HG03103 (cell line): ENCODE measurements at regions not wholly inside any gene's neighbourhood (a gene's known extent, or its start where the extent isn't known, plus 50 kb on each side); places are given as distances from the start of the nearest gene placed in this dataset.

Experiments
- ATAC-seq: cut with Tn5 transposase; IDR thresholded peaks from one replicate; pipeline ENCODE4 v1.9.1; 2021; ENCODE audit warnings: low read depth; ENCODE audit not compliant: unreplicated experiment

- no peak for ATAC-seq
These were observed 316.6 kb upstream of the BMP2 start for GRCh38 chr20:6450841-6451240.

GRCh38 chr20:6440443-6440799, 317.6 kb upstream of the FERMT1 start:
- ATAC-seq, result no peak

- no peak for ATAC-seq
These were observed 317.1 kb upstream of the FERMT1 start for GRCh38 chr20:6439737-6440442.

GRCh38 chr20:6434131-6434530, 311.3 kb upstream of the FERMT1 start:
- no peak for ATAC-seq

DNA sequence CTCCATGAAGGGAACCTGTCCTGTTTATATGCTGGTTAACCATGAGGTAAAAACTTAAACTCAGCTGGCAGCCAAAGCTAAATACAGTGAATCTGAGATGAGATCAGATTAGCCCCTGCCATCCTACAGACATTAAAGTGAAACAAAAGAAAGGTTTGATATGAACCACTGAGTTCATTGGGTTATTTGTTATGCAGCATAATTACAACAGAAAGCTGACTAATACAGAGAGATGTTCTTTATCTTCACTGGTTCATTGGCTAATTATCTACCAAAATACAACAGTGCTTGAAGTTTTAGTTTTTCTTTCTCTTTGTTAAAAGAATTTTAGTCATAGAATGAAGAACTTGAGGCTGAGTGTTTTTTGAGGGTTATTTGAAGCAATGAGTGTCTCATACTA, 307.6 kb upstream of the FERMT1 start:
- no peak for ATAC-seq

GRCh38 chr20:6426287-6426891, 303.6 kb upstream of the FERMT1 start:
- no peak for ATAC-seq

DNA sequence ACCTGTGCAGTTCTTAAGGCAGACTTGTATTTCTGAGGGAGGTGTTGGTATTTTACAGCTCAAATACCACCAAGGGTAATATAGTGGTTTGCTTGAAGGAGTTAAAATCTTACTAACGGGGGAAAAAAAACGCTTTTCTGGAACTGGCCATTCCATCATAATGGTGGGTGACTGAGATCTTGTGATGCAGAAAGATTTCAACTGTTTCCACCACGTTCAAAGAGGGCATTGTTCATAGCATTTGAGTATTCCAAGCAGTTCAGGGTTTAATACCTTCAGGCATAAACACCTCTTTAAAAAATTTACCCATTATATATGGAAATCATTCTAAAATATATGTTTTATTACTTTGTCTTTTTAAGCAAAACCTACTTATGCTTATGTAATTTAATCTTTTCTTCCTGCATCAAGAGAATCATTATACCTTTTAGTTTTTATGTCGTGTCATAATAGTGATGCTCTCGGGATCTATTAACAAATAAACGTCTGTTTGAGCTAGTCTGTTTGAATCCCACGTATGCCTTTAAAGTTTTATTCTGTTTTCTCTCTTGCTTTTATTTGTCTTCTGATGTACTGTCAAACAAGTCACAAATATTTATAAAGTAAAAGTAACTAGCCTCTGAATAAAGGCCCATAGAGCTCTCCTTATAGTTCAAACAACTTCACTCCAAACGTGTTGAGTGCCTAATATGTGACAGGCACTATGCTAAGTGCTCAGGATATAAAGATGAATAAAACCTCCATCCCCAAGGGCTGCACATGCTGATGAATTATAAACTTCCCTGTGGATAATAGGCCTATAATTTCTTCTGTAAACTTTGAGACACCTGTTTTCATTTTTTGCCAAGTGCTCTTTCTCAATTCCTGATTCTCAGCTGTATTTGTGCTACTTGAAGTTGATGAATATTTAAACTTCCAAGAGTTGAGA, 298.8 kb upstream of the FERMT1 start:
- ATAC-seq, result no peak

- no peak for ATAC-seq
These were observed 297.5 kb upstream of the FERMT1 start for GRCh38 chr20:6420336-6420735.

DNA sequence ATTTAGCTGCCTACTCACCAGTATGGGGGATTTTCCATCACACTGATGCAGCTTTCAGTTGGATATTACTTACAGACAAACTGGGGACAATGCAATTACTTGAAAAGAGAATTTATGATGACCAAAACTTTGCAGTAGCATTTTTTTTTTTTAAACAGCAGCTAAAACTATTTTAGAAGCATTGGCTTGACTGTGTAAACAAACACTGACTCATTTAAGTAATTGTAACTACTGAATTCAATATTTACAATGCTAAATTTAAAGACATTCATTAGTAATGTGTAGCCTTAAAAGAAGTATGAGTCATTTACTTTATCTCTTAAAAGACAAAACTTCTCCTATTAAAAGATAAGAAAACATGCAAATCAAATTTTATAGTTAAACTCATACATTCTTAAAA, 295.9 kb upstream of the FERMT1 start:
- ATAC-seq, result no peak

DNA sequence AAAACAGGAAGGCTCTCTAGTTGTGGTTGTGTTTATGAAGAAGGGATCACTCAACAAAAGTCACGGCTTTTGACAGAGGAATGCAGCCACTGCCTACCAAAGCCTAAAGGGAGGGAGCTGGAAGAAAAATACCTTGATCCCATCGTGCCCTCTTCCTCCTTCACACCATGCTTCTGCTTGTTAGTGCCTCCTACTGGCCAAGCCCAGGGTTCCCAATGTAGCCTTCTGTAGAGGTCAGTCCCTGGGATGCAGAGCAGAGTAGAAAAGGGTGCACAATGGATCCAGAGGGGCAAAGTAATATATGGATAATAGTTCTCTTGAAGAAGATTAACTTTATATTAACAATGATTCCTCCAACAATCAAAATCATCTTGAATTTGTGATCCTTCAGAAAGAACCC, 293.5 kb upstream of the FERMT1 start:
- ATAC-seq, result no peak

- no peak for ATAC-seq
These were observed 288.8 kb upstream of the FERMT1 start for GRCh38 chr20:6411651-6412050.

DNA sequence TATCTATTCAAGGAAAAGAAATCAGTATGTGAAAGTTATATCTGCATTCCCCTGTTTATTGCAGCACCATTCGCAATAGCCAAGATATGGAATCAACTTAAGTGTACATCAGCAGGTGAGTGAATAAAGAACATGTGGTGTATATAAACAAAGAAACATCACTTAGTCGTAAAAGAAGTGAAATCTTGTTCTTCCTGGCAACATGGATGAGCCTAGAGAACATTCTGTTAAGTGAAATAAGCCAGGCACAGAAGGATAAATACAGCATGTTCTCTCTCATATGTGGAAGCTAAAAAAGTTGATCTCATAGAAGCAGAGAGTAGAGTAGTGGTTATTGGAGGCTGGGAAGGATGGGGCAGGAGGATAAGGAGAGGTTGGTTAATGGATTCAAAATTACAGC, 287.9 kb upstream of the FERMT1 start:
- no peak for ATAC-seq

DNA sequence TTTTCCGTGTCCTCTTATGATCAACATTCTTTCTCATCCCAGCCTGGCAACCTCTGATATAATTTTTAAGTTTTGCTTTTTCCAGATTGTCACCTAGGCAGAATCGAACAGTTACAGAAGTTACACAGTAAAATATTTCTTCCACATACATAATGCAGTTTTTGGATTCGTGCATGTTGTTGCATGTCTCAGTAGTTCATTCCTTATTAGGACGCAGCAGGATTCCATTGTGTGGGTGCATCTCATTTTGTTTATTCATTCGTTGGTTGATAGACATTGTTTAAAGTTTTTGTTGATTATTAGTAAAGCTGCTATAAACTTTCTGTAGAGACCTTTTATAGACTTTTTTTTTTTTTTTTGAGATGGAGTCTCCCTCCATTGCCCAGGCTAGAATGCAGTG, 284.3 kb upstream of the FERMT1 start:
- no peak for ATAC-seq

DNA sequence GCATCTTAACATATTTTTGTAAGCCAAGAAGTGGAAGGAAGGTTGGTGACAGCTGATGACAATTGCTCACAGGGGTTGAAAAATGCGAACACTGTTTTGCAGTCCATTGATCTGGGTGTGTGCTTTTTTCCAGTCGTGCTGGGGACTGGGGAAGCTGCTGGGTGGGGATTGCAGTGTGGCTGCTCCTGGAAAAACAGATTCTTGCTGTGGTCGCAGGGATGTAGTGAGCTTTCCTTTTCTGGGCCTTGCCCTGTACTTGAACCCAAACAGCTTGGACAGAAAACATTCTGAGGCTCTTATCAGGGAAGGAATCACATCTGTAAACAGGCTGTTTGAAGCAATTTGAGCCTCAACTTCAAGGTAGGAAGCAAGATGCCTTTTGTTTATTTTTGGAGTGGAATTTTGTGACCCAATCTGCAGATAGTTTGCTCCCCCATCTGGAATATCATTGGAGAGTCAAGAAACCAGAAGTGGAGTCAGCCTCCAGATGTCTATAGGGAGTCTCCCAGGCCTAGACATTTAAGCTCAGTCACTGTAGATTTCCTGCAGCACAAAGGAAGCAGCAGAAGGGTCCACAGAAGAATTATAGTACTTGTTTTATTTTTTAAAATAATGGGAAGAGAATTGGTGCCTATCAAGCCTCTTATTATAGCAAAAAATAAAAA, 279.2 kb upstream of the FERMT1 start:
- no peak for ATAC-seq

- ATAC-seq, result no peak
These were observed 274.3 kb upstream of the FERMT1 start for GRCh38 chr20:6397115-6397514.

DNA sequence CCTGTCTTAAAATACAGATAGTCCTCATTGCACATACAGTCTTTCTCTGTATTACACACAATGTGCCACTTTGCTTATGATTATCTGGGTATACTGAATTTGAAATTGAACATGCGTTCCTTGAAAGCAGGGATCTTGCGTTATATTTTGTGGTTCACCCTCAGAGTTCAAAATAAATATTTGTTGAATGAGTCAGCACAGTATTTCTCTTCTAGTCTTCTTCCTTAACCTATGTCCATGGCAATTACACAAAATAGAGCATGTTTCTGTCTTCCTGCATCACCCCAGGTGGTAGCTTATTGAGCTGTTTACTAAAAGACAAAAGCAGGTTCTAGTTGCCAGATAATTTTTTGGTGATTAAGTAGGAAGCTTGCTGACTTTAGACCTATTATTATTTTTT, 272.9 kb upstream of the FERMT1 start:
- no peak for ATAC-seq

GRCh38 chr20:6388671-6389197, 265.9 kb upstream of the FERMT1 start:
- no peak for ATAC-seq

DNA sequence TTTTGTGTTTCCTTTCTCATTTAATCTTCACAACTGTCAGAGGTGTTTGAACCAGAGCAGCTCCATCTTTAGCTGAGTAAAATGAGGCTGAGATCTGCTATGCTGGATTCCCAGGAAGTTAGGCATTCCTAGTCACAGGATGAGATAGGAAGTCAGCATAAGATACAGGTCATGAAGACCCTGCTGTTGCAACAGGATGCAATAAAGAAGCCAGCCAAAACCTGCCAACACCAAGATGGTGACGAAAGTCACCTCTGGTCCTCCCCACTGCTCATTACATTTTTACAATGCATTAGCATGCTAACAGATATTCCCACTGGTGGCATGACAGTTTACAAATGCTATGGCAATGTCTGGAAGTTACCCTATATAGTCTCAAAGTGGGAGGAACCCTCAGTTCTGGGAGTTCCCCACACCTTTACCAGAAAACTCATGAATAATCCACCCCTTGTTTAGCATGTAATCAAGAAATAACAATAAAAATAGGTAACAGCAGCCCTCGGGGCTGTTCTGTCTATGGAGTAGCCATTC, 262.2 kb upstream of the FERMT1 start:
- ATAC-seq, result no peak

- no peak for ATAC-seq
These were observed 261.6 kb upstream of the FERMT1 start for GRCh38 chr20:6384380-6384779.

DNA sequence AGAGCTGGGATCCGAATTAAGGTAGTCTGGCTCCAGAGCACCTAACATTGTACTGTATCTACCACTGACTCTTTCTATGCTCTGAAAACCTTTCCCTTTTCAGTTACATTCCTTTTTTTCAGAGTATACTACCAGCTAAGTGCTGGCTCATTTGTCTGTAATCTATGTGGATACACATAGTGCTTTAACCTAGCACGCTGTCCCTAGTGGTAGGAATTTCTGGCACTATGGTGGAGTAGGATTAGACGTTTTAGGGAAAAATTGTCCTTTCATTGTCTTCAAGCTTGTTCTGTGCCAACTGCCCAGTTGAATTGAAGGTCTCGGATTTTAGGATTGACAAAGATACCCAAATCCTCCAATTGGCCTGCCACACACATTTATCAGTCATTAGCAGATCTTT, 259.1 kb upstream of the FERMT1 start:
- no peak for ATAC-seq

DNA sequence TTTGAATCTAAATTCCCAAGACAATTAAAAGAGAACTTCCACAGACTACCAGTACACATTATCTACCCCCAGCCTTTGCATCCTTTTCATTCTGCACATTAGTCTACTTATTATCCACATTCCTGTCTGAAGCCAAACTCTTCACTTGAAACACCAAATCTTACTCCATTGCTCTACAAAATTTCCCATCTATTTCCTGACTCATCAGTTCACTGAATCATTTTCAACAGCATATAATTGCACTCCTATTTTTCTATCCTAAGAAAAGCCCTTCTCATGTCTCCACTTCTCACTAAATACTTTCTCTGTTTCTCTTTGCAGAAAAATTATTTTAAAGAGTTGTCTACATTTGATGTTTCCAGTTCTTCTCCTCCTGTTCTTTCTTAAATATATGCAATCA, 239.4 kb upstream of the FERMT1 start:
- ATAC-seq, result no peak
